Middle frontal gyrus (tissue), 1 donor: ENCODE measurements at regions not wholly inside any gene's neighbourhood (a gene's known extent, or its start where the extent isn't known, plus 50 kb on each side); places are given as distances from the start of the nearest gene placed in this dataset.
"Not testable (repeated sequence)": the region's sequence is repeated elsewhere in the genome, so short reads cannot be mapped to it uniquely, and the experiment has no call there.

Experiments
- DNase-seq: peaks from one replicate; pipeline ENCODE4 v3.0.0-alpha.2; 2015; ENCODE audit warnings: low spot score; ENCODE audit errors: extremely low spot score

- DNase-seq = no peak
These were observed 113.8 kb upstream of the ITGB1 start for GRCh38 chr10:33071857-33072256.

- DNase-seq = no peak
These were observed 112.1 kb upstream of the ITGB1 start for GRCh38 chr10:33070101-33070500.

GRCh38 chr10:33067917-33068316 lies 109.9 kb upstream of the ITGB1 start:
- no peak for DNase-seq

DNA sequence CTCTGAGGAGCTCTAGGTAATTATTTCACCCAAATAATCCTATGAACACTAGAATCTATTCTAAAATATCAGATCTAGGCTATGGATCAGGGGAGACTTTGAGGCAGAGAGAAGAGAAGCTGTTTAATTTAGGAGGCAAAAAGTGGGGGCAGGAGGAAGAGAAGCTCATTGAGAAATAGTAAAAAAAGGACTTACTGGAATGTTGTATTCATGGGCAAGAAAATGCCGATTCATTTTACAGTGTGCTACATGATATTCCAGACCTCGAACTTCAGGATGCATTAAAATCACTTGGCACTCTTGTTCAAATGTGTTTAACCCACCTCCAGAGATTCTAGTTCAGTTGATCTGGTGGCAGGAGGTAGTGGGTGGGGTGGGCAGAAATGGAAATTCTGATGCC lies 109.5 kb upstream of the ITGB1 start:
- no peak for DNase-seq

GRCh38 chr10:33066558-33067236 lies 108.7 kb upstream of the ITGB1 start:
- no peak for DNase-seq

DNA sequence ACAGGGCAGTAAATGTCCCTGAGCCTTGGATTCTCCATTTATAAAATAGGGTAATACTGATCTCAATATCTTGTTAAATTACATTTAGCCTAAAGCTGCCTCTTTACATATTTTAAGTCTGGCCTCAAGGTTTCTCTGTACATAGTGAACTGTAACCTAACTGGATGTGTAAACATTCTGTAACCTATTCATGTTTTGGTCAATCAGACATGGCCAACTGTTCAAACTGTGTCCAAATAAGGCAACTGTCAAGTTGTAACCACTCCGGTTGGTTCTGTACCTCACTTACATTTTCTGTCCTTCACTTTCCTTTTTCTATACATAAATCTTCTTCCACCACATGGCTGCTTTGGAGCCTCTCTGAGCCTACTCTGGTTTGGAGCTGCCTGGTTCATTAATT lies 107.1 kb upstream of the ITGB1 start:
- no peak for DNase-seq

DNA sequence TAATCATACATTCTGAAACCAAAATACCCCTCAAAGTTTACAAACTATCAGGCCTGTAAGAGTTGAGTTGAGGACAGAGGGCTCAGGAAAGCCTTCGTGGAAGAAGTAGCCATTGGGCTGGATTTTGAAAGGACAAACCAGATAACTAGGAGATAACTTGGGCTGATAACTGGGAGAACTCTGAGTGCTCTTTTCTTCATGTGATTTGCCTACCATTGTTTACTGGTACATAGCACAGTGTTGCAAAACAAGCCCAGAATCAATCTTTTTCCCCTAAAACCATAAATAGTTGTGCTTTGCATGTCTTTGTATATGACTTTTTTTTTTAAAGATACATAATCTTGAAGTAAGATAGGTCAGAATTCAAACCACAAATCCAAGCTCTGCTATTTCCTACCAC lies 106.7 kb upstream of the ITGB1 start:
- no peak for DNase-seq

DNA sequence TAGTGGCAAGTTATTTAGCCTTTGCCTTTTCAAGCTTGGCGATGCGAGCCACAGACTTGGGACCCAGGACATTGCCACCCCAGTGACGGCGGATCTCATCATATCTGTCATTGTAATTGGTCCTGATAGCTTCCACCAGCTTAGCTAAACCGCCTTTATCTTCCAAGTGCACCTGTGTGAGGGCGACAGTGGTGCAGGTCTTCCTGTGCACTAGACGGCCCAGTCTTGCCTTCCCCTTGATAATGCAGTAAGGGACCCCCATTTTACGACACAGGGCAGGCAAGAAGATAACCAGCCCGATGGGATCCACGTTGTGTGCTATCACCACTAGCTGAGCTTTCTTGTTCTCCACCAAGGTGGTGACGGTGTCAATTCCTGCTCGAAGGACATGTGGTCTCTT lies 99.6 kb upstream of the ITGB1 start:
- no peak for DNase-seq

DNA sequence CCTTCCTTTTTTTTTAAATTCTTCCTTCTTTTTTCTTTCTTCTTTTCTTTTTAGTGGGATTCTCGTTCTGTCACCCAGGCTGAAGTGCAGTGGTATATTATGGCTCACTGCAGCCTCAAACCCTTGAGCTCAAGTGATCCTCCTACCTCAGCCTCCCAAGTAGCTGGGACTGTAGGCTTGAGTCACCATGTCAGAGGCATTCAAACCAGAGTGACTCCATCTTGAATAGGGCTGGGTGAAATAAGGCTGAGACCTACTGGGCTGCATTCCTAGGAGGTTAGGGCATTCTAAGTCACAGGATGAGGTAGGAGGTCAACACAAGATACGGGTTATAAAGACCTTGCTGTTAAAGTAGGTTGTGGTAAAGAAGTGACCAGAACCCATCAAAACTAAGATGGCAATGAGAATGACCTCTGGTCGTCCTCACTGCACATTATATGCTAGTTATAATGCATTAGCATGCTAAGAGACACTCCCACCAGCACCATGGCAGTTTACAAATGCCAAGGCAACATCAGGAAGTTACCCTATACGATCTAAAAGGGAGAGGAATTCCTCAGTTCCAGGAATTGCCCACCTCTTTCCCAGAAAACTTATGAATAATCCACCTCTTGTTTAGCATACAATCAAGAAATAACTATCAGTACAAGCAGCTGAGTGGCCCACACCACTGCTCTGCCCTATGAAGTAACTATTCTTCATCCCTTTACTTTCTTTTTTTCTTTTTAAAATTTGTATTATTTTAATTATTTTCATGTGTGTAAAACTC lies 99.0 kb upstream of the ITGB1 start:
- no peak for DNase-seq

- no peak for DNase-seq
These were observed 97.6 kb upstream of the ITGB1 start for GRCh38 chr10:33055625-33056024.

- DNase-seq = no peak
These were observed 95.1 kb upstream of the ITGB1 start for GRCh38 chr10:33052915-33053810.

DNA sequence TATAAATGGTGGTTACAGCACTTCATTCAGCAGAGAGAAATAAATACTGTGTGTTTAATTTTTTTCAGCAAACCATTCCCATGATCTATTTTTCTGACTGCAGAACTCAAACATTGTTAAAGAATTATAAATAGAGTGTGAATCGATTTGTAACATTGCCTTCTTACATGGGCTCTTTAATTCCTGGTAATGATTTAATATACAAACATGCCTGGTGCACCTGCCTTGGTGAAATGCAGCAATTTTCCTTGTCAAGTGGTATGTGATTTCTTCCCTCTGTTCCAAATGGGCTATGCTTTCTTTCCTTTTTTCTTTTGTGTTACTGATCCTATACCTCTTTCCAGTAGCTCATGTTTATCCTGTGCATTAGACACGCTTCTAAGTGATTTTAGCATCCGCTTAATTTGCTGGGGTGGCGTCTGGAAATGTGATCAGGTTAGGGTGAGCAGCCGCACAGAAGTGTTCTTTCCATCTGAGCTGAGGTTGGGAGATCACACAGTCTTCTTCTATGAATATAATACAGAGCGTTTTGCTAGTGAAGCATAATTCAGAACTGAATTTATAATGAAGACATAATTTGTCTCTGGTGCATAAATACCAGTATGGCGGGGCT lies 94.3 kb upstream of the ITGB1 start:
- DNase-seq = no peak

GRCh38 chr10:33049963-33050920 lies 92.2 kb upstream of the ITGB1 start:
- DNase-seq = not testable (repeated sequence)

DNA sequence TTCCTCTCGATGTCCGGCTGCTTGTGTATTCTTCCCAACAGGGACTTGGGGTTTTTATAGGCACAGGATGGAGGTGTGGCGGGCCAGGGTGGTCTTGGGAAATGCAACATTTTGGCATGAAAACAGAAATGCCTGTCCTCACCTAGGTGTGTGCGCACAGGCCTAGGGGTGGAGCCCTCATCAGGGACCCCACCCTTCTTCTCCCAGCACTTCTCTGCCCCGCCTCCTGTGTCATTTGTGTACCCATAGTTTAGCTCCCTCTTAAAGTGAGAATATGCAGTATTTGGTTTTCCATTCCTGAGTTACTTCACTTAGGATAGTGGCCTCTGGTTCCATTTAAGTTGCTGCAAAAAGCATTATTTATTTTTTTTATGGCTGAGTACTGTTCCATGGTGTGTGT lies 90.2 kb upstream of the ITGB1 start:
- DNase-seq = no peak

GRCh38 chr10:33047655-33048054 lies 89.6 kb upstream of the ITGB1 start:
- DNase-seq = no peak

GRCh38 chr10:33046792-33047191 lies 88.8 kb upstream of the ITGB1 start:
- DNase-seq = no peak

GRCh38 chr10:33045421-33045820 lies 87.4 kb upstream of the ITGB1 start:
- no peak for DNase-seq

DNA sequence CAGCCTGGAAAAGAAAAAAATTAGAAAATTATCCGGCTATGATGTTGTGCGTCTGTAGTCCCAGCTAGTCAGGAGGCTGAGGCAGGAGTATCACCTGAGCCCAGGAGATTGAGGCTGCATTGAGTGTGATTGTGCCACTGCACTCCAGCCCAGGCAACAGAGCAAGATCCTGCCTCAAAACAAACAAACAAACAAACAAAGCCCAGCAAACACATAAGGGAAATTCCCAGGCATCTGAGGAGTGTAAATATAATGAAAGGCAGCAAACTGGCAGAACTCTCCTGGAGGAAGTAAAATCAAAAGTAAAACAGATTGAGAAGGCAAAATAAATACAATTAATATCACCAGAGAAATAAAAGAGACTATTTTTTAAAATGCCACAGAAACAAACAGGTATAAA lies 84.5 kb upstream of the ITGB1 start:
- no peak for DNase-seq

DNA sequence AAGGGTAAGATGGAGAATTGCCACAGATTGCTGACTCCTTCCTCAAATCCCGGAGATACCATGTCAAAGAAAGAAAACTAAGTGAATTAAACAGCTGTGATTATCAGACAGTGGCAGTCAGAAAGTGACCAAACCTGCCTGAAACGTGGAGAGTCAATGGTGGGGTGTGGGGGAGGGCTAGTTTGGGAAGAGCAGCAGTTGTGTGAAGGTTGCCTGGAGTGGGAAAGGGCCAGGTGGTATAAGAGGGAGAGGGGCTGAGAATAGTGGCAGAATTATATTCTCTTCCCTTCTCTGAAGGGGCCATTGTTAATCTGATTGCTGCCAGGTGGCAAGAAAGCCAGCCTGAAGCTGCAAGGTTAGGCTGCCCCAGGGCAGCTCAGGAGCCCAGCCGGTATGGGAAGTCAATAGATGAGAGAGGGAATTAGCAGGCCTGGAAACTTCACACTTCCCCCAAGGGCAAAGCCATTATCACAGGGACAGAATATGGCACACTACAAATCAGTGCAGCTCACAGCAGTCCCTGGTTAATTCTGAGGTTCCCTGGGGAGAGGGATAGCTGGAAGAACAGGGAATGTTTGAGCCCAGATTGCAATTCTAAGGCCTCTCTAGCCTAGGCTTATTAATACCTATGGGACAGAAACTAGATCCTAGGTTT lies 83.9 kb upstream of the ITGB1 start:
- no peak for DNase-seq

DNA sequence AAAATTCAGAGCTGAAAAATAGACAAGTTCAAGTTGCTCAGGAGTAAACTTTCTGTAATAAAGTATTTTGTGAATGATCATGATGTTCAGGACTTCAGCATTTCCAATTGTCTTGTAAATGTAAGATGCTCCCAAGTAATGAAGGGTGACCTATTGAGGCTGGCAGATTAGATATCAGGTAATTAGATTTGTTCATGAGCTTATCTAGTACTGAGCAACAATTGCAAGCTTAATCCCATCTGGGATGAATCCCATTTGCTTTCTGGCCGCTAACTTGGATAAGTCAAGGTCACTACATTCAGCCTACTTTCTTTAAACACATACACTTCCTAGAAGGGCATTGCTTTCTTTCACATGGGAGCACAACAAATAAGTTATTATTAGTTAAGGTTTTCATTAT lies 82.4 kb upstream of the ITGB1 start:
- no peak for DNase-seq
